Neural cell (in vitro differentiated cells): ENCODE measurements at regions not wholly inside any gene's neighbourhood (a gene's known extent, or its start where the extent isn't known, plus 50 kb on each side); places are given as distances from the start of the nearest gene placed in this dataset.

Source experiments
- H2AFZ ChIP-seq: fragments of 200-600, 300-800 bp; sonication (generic), shearing (Covaris generic); 2 replicates; pipeline ENCODE4 v1.6.0; 2014; ENCODE audit warnings: low read depth, mild to moderate bottlenecking, antibody characterized with exemption, low read length, moderate library complexity
- H3F3A ChIP-seq: fragments of 200-600 bp; shearing (Covaris generic); 2 replicates; pipeline ENCODE4 v1.6.1; 2016; ENCODE audit warnings: mild to moderate bottlenecking, moderate library complexity, mixed read lengths, antibody characterized with exemption, low read length; ENCODE audit not compliant: insufficient read depth, poor library complexity, severe bottlenecking
- H3K27ac ChIP-seq: fragments of 200-600, 300-800 bp; sonication (generic), shearing (Covaris generic); 2 replicates; pipeline ENCODE4 v1.5.1; 2014; ENCODE audit warnings: mild to moderate bottlenecking, low read length, moderate library complexity
- H3K27me3 ChIP-seq: fragments of 300-800, 200-600 bp; sonication (generic), shearing (Covaris generic); 2 replicates; pipeline ENCODE4 v1.6.0; 2014; ENCODE audit warnings: mild to moderate bottlenecking, low read depth, low read length, moderate library complexity; ENCODE audit not compliant: insufficient read depth
- H3K36me3 ChIP-seq: fragments of 300-800, 200-600 bp; sonication (generic), shearing (Covaris generic); 2 replicates; pipeline ENCODE4 v1.5.1; 2014; ENCODE audit warnings: mild to moderate bottlenecking, antibody characterized with exemption, low read length, moderate library complexity; ENCODE audit not compliant: insufficient read depth
- H3K4me2 ChIP-seq: fragments of 300-800, 200-600 bp; sonication (generic), shearing (Covaris generic); 2 replicates; pipeline ENCODE4 v1.6.0; 2014; ENCODE audit warnings: mild to moderate bottlenecking, low read length
- H3K4me3 ChIP-seq: fragments of 300-800, 200-600 bp; sonication (generic), shearing (Covaris generic); 2 replicates; pipeline ENCODE4 v1.5.1; 2014; ENCODE audit warnings: mild to moderate bottlenecking, low read length, moderate library complexity
- H3K79me2 ChIP-seq: fragments of 200-600 bp; shearing (Covaris generic); replicated peaks from 2 replicates; pipeline ENCODE4 v1.6.0; 2014; ENCODE audit warnings: mild to moderate bottlenecking, low read length, moderate library complexity; ENCODE audit not compliant: insufficient read depth
- H3K9ac ChIP-seq: fragments of 300-800, 200-600 bp; sonication (generic), shearing (Covaris generic); 2 replicates; pipeline ENCODE4 v1.6.1; 2016; ENCODE audit warnings: mild to moderate bottlenecking, low read length, mixed read lengths
- H3K9me2 ChIP-seq: fragments of 200-600 bp; shearing (Covaris generic); 2 replicates; pipeline ENCODE4 v1.6.1; 2016; ENCODE audit warnings: mild to moderate bottlenecking, low read length, mixed read lengths; ENCODE audit not compliant: insufficient read depth
- H3K9me3 ChIP-seq: fragments of 200-600, 300-800 bp; sonication (generic), shearing (Covaris generic); 2 replicates; pipeline ENCODE4 v1.6.1; 2016; ENCODE audit warnings: mild to moderate bottlenecking, mixed run types, low read length, moderate library complexity, mixed read lengths
- H4K20me1 ChIP-seq: fragments of 200-600 bp; shearing (Covaris generic); 2 replicates; pipeline ENCODE4 v1.6.1; 2016; ENCODE audit warnings: mild to moderate bottlenecking, mixed run types; ENCODE audit not compliant: insufficient read depth
- CTCF ChIP-seq: fragments of 450-650 bp; IDR thresholded peaks from 2 replicates; pipeline ENCODE4 v1.5.1; 2014; ENCODE audit warnings: antibody characterized with exemption, mild to moderate bottlenecking, moderate library complexity; ENCODE audit not compliant: poor library complexity, severe bottlenecking
- EP300 ChIP-seq: fragments of 450-650 bp; conservative IDR thresholded peaks from 2 replicates; pipeline ENCODE4 v1.6.1; 2014; ENCODE audit warnings: antibody characterized with exemption, mild to moderate bottlenecking, moderate library complexity; ENCODE audit not compliant: poor library complexity, severe bottlenecking
- EZH2 ChIP-seq: fragments of 200-600, 300-800 bp; shearing (Covaris generic), sonication (generic); IDR thresholded peaks from 2 replicates; pipeline ENCODE4 v1.6.1; 2014; ENCODE audit warnings: antibody characterized with exemption, low read length, borderline replicate concordance, mild to moderate bottlenecking; ENCODE audit not compliant: insufficient read depth, poor library complexity, severe bottlenecking
- MXI1 ChIP-seq: fragments of 450-650 bp; conservative IDR thresholded peaks from 2 replicates; pipeline ENCODE4 v1.6.1; 2014; ENCODE audit warnings: antibody characterized with exemption, mild to moderate bottlenecking; ENCODE audit not compliant: poor library complexity, severe bottlenecking
- POLR2AphosphoS5 ChIP-seq: IDR thresholded peaks from 2 replicates; pipeline ENCODE4 v1.6.1; 2012
- RAD21 ChIP-seq: fragments of 450-650 bp; conservative IDR thresholded peaks from 2 replicates; pipeline ENCODE4 v1.6.1; 2014; ENCODE audit warnings: antibody characterized with exemption, mild to moderate bottlenecking, moderate library complexity
- REST ChIP-seq: IDR thresholded peaks from 2 replicates; pipeline ENCODE4 v1.6.1; 2012; ENCODE audit warnings: borderline replicate concordance
- SMC3 ChIP-seq: fragments of 450-650 bp; conservative IDR thresholded peaks from 2 replicates; pipeline ENCODE4 v1.6.1; 2014; ENCODE audit warnings: antibody characterized with exemption, mild to moderate bottlenecking, moderate library complexity; ENCODE audit not compliant: poor library complexity
- TAF1 ChIP-seq: IDR thresholded peaks from 2 replicates; pipeline ENCODE4 v1.6.1; 2012; ENCODE audit warnings: low read depth

DNA sequence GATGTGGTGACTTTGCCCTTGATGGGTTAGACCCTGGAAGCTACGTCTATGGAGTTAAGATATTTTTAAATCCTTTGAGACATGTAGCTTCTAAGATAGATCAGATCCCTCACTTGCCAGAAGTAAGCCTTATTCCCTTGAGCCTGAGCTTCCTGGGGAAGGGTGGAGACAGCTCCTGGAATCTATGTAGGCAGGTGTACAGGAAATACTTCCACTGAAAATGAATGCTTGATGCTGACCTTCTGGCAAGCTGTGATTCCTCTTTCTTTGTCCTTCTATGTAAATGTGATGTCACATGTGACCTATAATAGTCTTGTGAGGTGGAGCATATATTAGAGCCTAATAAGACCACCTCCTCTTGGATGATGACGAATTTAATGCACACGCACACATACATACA, 1152.0 kb upstream of the ACO1 start:
- H3K36me3 ChIP-seq = no peaks in the 10 kb centered on the region
- H4K20me1 ChIP-seq = no peaks in the 10 kb centered on the region
- H3K79me2 ChIP-seq = no peaks in the 10 kb centered on the region
- no peak overlapping the region for H3K4me2 ChIP-seq
- H3K27ac ChIP-seq = no peak overlapping the region
- no peak overlapping the region for H3K4me3 ChIP-seq
- TF ChIP-seq REST (no peak), CTCF (no peak), EP300 (no peak), TAF1 (no peak)
- H3K27me3 ChIP-seq = no peaks in the 10 kb centered on the region
- H3K9me2 ChIP-seq = no peaks in the 10 kb centered on the region
- H2AFZ ChIP-seq = no peak overlapping the region
- no peaks in the 10 kb centered on the region for H3F3A ChIP-seq
- no peaks in the 10 kb centered on the region for H3K9me3 ChIP-seq
- H3K9ac ChIP-seq = no peak overlapping the region

- no peak overlapping the region for H3K9ac ChIP-seq
- H3K4me2 ChIP-seq = no peak overlapping the region
- no peaks in the 10 kb centered on the region for H3K9me3 ChIP-seq
- H3K27me3 ChIP-seq = no peaks in the 10 kb centered on the region
- no peaks in the 10 kb centered on the region for H3K79me2 ChIP-seq
- H4K20me1 ChIP-seq = no peaks in the 10 kb centered on the region
- H3K9me2 ChIP-seq = no peaks in the 10 kb centered on the region
- TF ChIP-seq EZH2 = no peak
- no peak for TF ChIP-seq RAD21
- TF ChIP-seq TAF1 = no peak
- TF ChIP-seq EP300 = no peak
- TF ChIP-seq REST = no peak
- TF ChIP-seq SMC3 = no peak
- no peak for TF ChIP-seq CTCF
- no peak for TF ChIP-seq MXI1
- TF ChIP-seq POLR2AphosphoS5 = no peak
- H2AFZ ChIP-seq = no peak overlapping the region
- H3K27ac ChIP-seq = no peak overlapping the region
- H3F3A ChIP-seq = no peaks in the 10 kb centered on the region
- H3K36me3 ChIP-seq = no peaks in the 10 kb centered on the region
- H3K4me3 ChIP-seq = no peak overlapping the region
These were observed 1148.1 kb upstream of the ACO1 start for GRCh38 chr9:31236344-31236743.
